PC-9 (cell line): ENCODE measurements at regions not wholly inside any gene's neighbourhood (a gene's known extent, or its start where the extent isn't known, plus 50 kb on each side); places are given as distances from the start of the nearest gene placed in this dataset.

Experiments
- BruUV-seq: library from RNA; stranded (reverse); fragments of 400-500 nt; replicated peaks from 2 replicates; lab custom pipeline; 2021; lab: Mats Ljungman, UMichigan
- CTCF ChIA-PET: fragments of 300-600 bp; sonication (Branson Sonifier 250); formaldehyde crosslinking; loops from one replicate; lab custom pipeline; 2022; ENCODE audit warnings: antibody characterized with exemption; lab: Charles Lee
- POLR2A ChIA-PET: fragments of 300-600 bp; sonication (Branson Sonifier 250); formaldehyde crosslinking; loops from one replicate; lab custom pipeline; 2022; ENCODE audit warnings: antibody characterized with exemption; ENCODE audit not compliant: unreplicated experiment; lab: Charles Lee
- DNase-seq, 2 experiments: peaks; one replicate each; pipeline versions ENCODE4 v3.0.0 to v3.0.0-alpha.2; 2015 to 2022; ENCODE audit warnings: mixed read lengths in 1 of 2
- H2AFZ ChIP-seq: fragments of 200-600 bp; sonication (generic); 2 replicates; pipeline ENCODE4 v1.8.1; 2017; ENCODE audit warnings: antibody characterized with exemption
- H3F3A ChIP-seq: fragments of 200-600 bp; sonication (generic); 2 replicates; pipeline ENCODE4 v1.8.1; 2017; ENCODE audit warnings: antibody characterized with exemption, mild to moderate bottlenecking, low read depth; ENCODE audit not compliant: insufficient read depth
- H3K27ac ChIP-seq: fragments of 200-600 bp; sonication (generic); 2 replicates; pipeline ENCODE4 v1.6.1; 2016; ENCODE audit warnings: mixed run types
- H3K27me3 ChIP-seq: fragments of 200-600 bp; sonication (generic); 2 replicates; pipeline ENCODE4 v1.6.1; 2016; ENCODE audit warnings: low read depth, mixed run types; ENCODE audit not compliant: insufficient read depth
- H3K36me3 ChIP-seq: fragments of 200-600 bp; sonication (generic); 2 replicates; pipeline ENCODE4 v1.6.1; 2016; ENCODE audit warnings: low read depth, mixed run types
- H3K4me1 ChIP-seq: fragments of 200-600 bp; sonication (generic); replicated peaks from 2 replicates; pipeline ENCODE4 v1.6.1; 2016; ENCODE audit warnings: mixed run types; ENCODE audit not compliant: insufficient read depth
- H3K4me2 ChIP-seq: fragments of 200-600 bp; sonication (generic); 2 replicates; pipeline ENCODE4 v1.6.1; 2017; ENCODE audit warnings: mixed run types
- H3K4me3 ChIP-seq: fragments of 200-600 bp; sonication (generic); 2 replicates; pipeline ENCODE4 v1.6.1; 2016; ENCODE audit warnings: mixed run types
- H3K79me2 ChIP-seq: fragments of 200-600 bp; sonication (generic); 2 replicates; pipeline ENCODE4 v1.6.1; 2017; ENCODE audit warnings: low read depth, mixed run types
- H3K9me2 ChIP-seq: fragments of 200-600 bp; sonication (generic); 2 replicates; pipeline ENCODE4 v1.8.1; 2017; ENCODE audit warnings: mild to moderate bottlenecking; ENCODE audit not compliant: insufficient read depth
- H3K9me3 ChIP-seq: fragments of 200-600 bp; sonication (generic); 2 replicates; pipeline ENCODE4 v1.8.1; 2016; ENCODE audit warnings: low read depth; ENCODE audit not compliant: insufficient read depth
- H4K20me1 ChIP-seq: fragments of 200-600 bp; sonication (generic); 2 replicates; pipeline ENCODE4 v1.8.1; 2017; ENCODE audit not compliant: insufficient read depth
- EZH2 ChIP-seq: fragments of 200-600 bp; sonication (generic); IDR thresholded peaks from 2 replicates; pipeline ENCODE4 v1.8.0; 2017; ENCODE audit warnings: antibody characterized with exemption, low read depth
- intact Hi-C: fragments of 100-400 bp; cut with micrococcal nuclease; formaldehyde crosslinking; loops from one replicate; pipeline ENCODE4 v1.10.0; 2022; ENCODE audit not compliant: unreplicated experiment
- TF ChIP-seq, protein P1 (sequence below): fragments of 200-600 bp; sonication (generic); conservative IDR thresholded peaks from 2 replicates; pipeline ENCODE4 v1.6.1; 2017; ENCODE audit warnings: mixed run types, antibody characterized with exemption, mild to moderate bottlenecking, moderate library complexity

DNA sequence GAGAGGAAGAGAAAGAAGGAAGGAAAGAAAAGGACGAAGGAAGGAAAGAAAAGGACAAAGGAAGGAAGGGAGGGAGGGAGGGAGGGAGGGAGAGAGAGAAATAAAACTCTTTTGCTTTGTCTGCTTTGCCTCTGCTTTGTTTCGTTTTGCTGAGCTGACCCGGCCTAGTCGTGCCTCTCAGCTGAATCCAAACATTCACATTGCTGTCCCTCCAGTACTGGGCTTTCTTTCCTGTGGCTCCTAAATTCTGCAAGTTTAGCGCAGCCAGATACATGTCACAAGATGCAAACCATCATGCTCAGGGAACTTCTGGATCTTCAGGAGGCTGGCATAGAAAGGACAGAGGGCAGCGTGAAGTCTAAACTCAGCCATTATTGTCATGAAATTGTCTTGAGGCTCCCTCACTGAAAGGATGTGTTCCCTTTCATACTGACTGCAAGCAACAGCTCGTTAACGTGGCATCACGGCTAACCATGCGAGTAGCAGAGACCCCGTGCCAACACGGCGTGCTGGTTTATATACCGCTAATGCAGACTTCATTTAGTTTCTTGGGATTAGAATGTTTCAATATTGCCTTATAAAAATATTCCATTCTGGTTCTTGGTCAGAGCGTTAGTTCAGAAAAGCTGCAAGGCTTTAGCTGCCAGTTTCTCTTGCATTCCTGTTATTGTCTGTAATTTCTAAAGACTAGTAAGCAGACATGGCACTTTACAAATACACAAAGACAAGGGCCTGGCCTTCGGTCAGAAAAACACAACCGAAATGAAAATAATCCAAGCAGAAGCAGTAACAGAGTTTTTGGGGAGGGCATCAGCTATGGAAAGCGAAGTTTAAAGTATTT is 94.2 kb downstream of the TMEM174 start:
- no peak for TF ChIP-seq EZH2
- BruUV-seq, result no TSS peak
- no peak for DNase-seq
- Histone ChIP-seq H4K20me1 (no peaks in the 10 kb centered on the region), H3K27ac (no peak overlapping the region), H3K36me3 (no peaks in the 10 kb centered on the region), H3K79me2 (no peaks in the 10 kb centered on the region), H3K4me2 (no peak overlapping the region), H2AFZ (no peak overlapping the region), H3K4me1 (peaks cover 2% of the 10 kb centered on the region; the same call in 1 of the 2 replicates), H3K9me3 (no peaks in the 10 kb centered on the region), H3K9me2 (no peaks in the 10 kb centered on the region), H3K4me3 (no peak overlapping the region), H3F3A (no peaks in the 10 kb centered on the region), H3K27me3 (no peaks in the 10 kb centered on the region)
- ChIA-PET CTCF (no interaction called here), POLR2A (interaction anchor here (0.7 kb wide), 1 partner anchor 25 kb away, joined by 4 read pairs; no protein-coding TSS in a partner anchor)
- intact Hi-C loops, result no loop called here

GRCh38 chr5:73266176-73266738 is 93.3 kb downstream of the TMEM174 start:
- BruUV-seq, result no TSS peak

GRCh38 chr5:73265641-73266040 is 92.6 kb downstream of the TMEM174 start:
- Histone ChIP-seq H3K9me3 (no peaks in the 10 kb centered on the region), H3K4me1 (no peaks in the 10 kb centered on the region), H3K4me2 (no peak overlapping the region), H3K27ac (no peak overlapping the region), H2AFZ (no peak overlapping the region), H3K9me2 (no peaks in the 10 kb centered on the region), H3K4me3 (no peak overlapping the region), H3K79me2 (no peaks in the 10 kb centered on the region), H3F3A (no peaks in the 10 kb centered on the region), H3K36me3 (no peaks in the 10 kb centered on the region), H3K27me3 (no peaks in the 10 kb centered on the region), H4K20me1 (no peaks in the 10 kb centered on the region)
- ChIA-PET POLR2A (no interaction called here), CTCF (no interaction called here)
- no TSS peak for BruUV-seq
- intact Hi-C loops, result no loop called here
- no peak for TF ChIP-seq EZH2
- TF ChIP-seq, protein P1, sequence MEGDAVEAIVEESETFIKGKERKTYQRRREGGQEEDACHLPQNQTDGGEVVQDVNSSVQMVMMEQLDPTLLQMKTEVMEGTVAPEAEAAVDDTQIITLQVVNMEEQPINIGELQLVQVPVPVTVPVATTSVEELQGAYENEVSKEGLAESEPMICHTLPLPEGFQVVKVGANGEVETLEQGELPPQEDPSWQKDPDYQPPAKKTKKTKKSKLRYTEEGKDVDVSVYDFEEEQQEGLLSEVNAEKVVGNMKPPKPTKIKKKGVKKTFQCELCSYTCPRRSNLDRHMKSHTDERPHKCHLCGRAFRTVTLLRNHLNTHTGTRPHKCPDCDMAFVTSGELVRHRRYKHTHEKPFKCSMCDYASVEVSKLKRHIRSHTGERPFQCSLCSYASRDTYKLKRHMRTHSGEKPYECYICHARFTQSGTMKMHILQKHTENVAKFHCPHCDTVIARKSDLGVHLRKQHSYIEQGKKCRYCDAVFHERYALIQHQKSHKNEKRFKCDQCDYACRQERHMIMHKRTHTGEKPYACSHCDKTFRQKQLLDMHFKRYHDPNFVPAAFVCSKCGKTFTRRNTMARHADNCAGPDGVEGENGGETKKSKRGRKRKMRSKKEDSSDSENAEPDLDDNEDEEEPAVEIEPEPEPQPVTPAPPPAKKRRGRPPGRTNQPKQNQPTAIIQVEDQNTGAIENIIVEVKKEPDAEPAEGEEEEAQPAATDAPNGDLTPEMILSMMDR, result no peak
- no peak for DNase-seq

More at GRCh38 chr5:73266176-73266738, 93.3 kb downstream of the TMEM174 start:
- intact Hi-C loops, result no loop called here
- TF ChIP-seq EZH2, result no peak
- TF ChIP-seq, protein P1, result no peak
- Histone ChIP-seq H3K36me3 (no peaks in the 10 kb centered on the region), H3K9me3 (no peaks in the 10 kb centered on the region), H3K4me3 (no peak overlapping the region), H3F3A (no peaks in the 10 kb centered on the region), H3K27me3 (no peaks in the 10 kb centered on the region), H3K27ac (no peak overlapping the region), H3K79me2 (no peaks in the 10 kb centered on the region), H4K20me1 (no peaks in the 10 kb centered on the region), H3K9me2 (no peaks in the 10 kb centered on the region), H2AFZ (no peak overlapping the region), H3K4me1 (no peaks in the 10 kb centered on the region), H3K4me2 (no peak overlapping the region)
- CTCF ChIA-PET, result no interaction called here
- no peak for DNase-seq
- POLR2A ChIA-PET, result interaction anchor here (0.7 kb wide), 1 partner anchor 26 kb away, joined by 4 read pairs; no protein-coding TSS in a partner anchor
